HG03571 (cell line): ENCODE measurements at regions not wholly inside any gene's neighbourhood (a gene's known extent, or its start where the extent isn't known, plus 50 kb on each side); places are given as distances from the start of the nearest gene placed in this dataset.
A peak's percentile ranks its signal among the peaks of the same experiment; 100 is the strongest.

Experiments used
- ATAC-seq: cut with Tn5 transposase; IDR thresholded peaks from one replicate; pipeline ENCODE4 v1.9.1; 2021; ENCODE audit not compliant: unreplicated experiment

- ATAC-seq: no peak
These were observed 257.6 kb upstream of the ZPLD1 start for GRCh38 chr3:102177075-102177755.

- ATAC-seq: no peak
These were observed 256.0 kb upstream of the ZPLD1 start for GRCh38 chr3:102178817-102179216.

GRCh38 chr3:102179326-102180177 is 255.3 kb upstream of the ZPLD1 start:
- peak; percentile 69 for ATAC-seq

DNA sequence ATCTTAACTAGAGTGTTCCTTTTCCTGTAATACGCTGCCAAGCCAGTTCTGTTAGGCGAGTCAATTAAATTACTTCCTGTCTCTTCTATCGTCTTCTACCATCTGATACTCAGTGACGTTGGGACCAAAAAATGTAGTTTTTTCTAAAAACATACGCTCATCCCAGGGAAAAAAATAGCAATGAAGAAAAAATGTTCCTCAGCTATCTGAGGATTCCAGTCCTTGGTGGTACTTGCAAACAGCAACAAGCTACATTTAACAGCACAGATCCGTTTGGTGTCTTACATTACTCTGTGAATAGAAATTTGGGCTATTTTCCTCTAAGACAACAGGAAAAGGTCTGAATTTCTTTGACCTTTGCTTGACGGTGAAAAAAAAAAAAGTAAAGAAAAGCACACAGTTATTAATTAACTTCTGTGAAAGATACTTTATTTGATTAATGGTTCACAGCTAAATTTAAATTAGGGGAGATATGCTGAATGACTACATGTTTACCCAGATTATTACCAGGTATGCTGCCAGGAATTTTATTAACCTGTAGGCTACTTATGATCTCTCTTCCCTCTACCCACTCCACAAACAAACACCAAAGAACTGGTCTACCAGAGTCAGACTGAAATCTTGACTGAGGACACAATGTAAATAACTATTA is 254.4 kb upstream of the ZPLD1 start:
- peak; percentile 27 for ATAC-seq

- ATAC-seq: no peak
These were observed 253.5 kb upstream of the ZPLD1 start for GRCh38 chr3:102181175-102181920.

GRCh38 chr3:102182162-102182561 is 252.7 kb upstream of the ZPLD1 start:
- no peak for ATAC-seq

DNA sequence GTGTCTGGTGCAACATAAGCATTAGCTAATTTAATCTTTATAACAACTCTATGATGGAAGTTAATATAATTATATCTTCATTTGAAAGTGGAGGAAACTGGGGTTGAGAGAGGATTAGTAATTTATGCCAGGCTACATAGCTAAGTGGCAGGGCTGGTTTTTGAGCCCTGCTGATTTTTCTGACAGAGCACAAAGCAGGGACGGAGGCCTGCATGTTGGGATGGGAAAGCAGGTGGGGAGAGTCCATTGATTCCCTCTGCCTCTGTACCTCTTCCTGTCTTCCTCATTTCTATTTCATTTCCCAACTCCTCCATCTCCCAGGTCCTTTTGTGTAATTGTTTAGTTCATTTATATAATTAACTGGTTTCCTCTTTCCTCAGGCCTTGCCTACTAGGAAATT is 251.6 kb upstream of the ZPLD1 start:
- ATAC-seq: no peak

- ATAC-seq: no peak
These were observed 251.2 kb upstream of the ZPLD1 start for GRCh38 chr3:102183623-102184022.

GRCh38 chr3:102189541-102189940 is 245.3 kb upstream of the ZPLD1 start:
- no peak for ATAC-seq

GRCh38 chr3:102189956-102190723 is 244.7 kb upstream of the ZPLD1 start:
- no peak for ATAC-seq

- ATAC-seq: no peak
These were observed 242.2 kb upstream of the ZPLD1 start for GRCh38 chr3:102192575-102192974.

DNA sequence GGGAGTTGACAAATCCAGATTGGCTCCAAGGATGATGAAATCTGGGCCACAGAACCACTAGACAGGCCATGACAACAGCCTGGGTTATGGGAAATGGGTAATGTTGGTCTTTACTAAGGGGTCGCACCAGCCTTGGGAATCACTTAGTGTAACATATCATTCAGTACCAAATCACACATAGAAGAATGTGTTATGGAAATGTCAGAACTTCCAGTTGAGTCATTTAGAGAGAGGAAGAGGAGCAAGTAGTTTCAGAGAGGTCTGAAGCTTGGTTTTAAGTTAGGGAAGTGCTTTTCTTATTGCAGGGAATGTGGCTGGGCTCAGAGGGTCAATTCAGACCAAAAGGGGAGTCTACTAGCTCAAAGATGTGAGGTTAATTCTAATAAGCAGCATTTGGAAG is 241.6 kb upstream of the ZPLD1 start:
- ATAC-seq: no peak

DNA sequence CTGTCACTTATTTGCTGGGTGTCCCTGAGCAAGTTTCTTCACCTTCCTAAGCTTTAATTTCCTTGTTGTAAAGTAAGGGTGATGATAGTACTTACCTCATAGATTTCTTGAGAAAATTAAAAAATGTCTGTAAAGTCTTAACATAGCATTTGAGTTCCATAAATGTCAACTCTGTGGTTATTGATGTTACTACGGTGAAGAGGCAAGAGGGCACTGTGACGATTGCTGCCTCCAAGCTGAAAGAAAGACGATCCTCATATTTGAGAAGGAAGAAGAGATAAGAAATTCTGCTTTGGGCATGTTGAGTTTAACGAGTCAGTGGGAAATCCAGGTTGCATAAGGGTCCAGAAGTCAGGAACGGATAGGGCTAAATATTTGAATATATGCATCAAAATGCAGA is 240.8 kb upstream of the ZPLD1 start:
- ATAC-seq: no peak

DNA sequence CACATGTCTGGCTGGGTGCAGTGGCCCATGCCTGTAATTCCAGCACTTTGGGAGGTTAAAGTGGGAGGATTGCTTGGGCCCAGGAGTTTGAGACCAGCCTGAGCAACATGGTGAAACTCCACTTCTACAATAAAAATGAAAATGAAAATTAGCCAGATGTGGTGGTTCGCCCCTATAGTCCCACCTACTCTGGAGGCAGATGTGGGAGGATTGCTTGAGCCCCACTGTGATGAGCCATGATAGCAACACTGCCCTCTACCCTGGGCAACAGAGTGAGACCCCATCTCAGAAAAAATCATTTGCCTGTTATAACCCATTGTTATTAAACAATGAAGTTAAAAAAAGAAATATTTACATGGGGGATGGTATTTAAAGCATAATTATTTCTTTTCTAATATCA is 240.1 kb upstream of the ZPLD1 start:
- no peak for ATAC-seq

DNA sequence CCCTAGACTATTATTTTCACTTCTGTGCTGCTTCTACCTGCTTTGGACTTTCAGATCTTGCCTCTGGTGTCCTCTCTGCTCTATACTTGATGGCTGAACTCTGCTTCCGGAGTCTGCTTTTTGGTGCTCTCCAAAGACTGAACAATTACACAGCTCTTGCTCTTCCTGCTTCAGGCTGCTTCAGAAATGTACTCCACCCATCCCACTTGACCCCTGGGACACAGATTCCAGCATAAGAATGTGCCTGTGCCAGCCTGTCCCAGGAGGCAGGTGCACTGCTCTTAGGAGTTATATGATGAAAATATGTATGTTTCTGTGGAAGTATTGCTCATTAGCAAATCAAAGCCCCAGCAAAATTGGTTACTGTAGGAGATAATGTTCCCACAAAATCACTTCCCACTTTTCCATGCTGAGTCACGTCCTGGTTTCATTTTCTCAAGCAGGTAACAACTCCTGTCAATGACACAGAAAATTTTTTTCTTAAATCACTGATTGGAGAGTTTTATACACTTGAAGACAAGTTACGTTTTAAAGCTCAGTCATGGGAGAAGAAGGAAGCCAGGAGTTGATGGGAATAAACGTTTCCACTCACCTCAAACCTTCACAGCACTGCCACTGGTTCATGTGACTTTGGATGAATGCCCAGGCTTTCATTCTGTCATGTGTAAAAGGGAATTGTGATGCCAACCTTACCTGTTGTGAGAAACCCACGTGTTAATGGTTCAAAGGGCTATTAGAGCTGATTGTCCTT is 239.4 kb upstream of the ZPLD1 start:
- no peak for ATAC-seq

DNA sequence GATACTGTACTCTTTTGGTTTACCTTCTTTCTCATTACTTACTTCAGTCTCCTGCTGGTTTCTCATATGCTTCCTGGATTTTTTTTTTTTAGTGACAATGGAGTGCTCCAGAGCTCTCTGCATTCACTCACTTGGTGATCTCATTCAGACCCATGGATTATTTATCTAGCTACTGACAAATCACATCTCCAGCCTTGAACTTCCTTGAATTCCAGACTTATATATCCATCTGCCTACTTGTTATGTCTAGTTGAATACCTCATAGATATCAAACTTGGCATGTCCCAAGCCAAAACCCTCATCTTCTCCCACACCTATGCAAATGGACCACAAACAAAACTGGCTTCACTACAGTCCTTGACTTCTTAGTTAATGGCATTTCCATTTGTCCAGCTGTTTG is 234.7 kb upstream of the ZPLD1 start:
- ATAC-seq: no peak

DNA sequence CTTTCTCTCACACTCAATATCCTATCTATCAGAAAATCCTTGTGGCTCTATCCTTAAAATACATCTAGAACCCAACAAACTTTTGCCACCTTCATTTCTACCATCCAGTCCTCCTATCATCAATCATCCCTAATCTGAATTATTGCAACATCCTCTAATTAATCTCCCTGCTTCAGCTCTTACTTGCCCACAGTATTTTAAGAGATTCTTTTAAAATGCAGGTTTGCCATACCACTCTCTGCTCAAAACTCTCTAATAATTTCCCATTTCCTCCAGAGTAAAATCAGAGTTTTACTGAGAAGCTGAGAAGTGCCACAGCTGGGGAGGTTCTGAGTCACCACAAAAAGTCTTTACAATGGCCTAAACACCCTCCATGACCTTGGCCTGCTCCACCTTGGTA is 234.3 kb upstream of the ZPLD1 start:
- ATAC-seq: no peak

DNA sequence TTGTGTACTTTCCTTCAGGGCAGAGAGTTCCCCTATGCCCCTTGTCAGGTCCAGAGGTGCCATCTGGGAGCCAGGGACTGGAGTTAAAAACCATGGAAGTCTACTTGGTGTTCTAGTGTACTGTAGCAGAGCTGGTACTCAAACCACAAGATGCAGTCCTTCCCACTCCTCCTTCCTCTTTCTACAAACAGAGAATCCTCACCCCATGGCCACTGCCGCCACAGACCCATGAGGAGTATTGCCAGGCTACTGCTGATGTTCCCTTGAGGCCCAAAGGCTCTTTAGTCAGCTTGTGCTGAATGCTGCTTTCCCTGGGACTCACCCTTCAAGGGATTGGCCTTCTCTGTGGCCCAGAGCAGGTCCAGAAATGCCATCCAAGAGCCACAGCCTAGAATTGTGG is 229.2 kb upstream of the ZPLD1 start:
- no peak for ATAC-seq

DNA sequence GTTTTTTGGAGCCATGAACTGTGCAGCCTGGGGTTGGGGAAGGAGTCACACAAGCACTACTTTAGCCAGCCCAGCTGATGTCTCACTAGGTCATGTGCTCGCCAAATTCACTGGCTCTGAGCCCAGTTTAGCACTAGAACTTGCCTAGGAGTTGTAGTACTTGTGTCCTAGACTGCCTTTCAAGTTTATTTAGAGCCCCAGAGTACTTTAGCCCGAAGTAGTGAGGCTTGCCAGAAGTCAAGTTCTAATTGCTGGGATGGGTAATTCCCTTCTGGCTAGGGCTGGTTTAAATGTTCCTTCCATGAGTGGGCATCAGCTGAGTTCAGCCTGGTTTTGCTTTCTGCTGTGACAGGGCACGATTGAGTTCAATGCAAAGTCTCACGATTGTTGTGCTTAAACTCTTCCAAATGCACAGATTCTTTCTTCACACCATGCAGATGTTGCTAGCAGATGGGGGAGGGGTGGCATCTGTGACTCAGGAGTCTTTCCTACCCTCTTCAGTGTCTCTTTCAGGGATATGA is 228.2 kb upstream of the ZPLD1 start:
- no peak for ATAC-seq

- no peak for ATAC-seq
These were observed 227.7 kb upstream of the ZPLD1 start for GRCh38 chr3:102207151-102207571.
